GM10248 (cell line): ENCODE measurements at regions not wholly inside any gene's neighbourhood (a gene's known extent, or its start where the extent isn't known, plus 50 kb on each side); places are given as distances from the start of the nearest gene placed in this dataset.

ENCODE experiments used
- CTCF ChIA-PET: fragments of 300-600 bp; sonication (Branson Sonifier 250); formaldehyde crosslinking; extraction: SDS; loops from one replicate; lab custom pipeline; 2021; ENCODE audit warnings: antibody characterized with exemption; lab: Yijun Ruan, JAX
- POLR2A ChIA-PET: fragments of 350-650 bp; sonication (Branson Sonifier 250); formaldehyde crosslinking; extraction: SDS; loops from one replicate; lab custom pipeline; 2020; ENCODE audit warnings: antibody characterized with exemption; lab: Yijun Ruan, JAX
- DNase-seq: peaks from one replicate; pipeline ENCODE4 v3.0.0; 2012; ENCODE audit errors: extremely low spot score
- TF ChIP-seq, protein P1 (sequence below): IDR thresholded peaks from 2 replicates; pipeline ENCODE4 v1.5.1; 2012; ENCODE audit warnings: mild to moderate bottlenecking, low read depth; ENCODE audit errors: extremely low read depth, missing control alignments, control extremely low read depth

DNA sequence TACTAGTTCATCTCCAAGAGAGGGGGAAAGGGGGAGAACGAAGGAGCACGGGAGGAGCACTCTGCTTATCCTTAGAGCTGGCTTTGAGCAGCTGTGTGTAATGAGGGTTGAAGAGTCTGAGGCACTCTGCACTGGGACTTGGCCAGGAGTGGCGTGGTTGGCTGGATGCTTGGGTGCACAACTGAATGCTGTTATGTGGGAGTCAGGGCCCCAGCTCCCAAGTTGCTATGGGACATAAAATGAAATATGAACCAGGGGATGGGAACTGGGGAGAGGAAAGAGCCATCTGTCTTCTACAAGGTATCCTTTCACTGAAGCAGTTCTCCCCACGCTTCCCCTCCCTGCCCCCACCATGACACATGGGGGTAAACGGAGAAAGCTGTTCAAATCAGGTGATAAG, 105.9 kb upstream of the ANKFN1 start:
- POLR2A ChIA-PET, result no interaction called here
- TF ChIP-seq, protein P1, sequence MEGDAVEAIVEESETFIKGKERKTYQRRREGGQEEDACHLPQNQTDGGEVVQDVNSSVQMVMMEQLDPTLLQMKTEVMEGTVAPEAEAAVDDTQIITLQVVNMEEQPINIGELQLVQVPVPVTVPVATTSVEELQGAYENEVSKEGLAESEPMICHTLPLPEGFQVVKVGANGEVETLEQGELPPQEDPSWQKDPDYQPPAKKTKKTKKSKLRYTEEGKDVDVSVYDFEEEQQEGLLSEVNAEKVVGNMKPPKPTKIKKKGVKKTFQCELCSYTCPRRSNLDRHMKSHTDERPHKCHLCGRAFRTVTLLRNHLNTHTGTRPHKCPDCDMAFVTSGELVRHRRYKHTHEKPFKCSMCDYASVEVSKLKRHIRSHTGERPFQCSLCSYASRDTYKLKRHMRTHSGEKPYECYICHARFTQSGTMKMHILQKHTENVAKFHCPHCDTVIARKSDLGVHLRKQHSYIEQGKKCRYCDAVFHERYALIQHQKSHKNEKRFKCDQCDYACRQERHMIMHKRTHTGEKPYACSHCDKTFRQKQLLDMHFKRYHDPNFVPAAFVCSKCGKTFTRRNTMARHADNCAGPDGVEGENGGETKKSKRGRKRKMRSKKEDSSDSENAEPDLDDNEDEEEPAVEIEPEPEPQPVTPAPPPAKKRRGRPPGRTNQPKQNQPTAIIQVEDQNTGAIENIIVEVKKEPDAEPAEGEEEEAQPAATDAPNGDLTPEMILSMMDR, result no peak
- DNase-seq, result no peak
- CTCF ChIA-PET, result no interaction called here

DNA sequence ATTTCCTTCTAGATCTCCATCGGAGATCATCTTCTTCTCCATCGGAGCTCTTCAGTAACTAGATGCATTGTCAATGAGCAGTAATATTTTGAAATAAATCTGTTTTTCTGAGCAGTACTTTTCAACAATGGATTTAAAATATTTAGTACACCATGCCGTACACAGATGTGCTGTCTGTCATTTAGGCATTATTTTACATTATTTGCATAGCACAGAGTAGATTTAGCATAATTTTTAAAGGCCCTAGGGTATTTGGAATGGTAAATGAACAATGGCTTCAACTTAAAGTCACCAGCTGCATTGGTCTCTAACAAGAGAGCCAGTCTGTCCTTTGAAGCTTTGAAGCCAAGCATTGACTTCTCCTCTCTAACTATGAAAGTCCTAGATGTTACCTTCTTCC, 95.4 kb upstream of the ANKFN1 start:
- ChIA-PET CTCF (no interaction called here), POLR2A (no interaction called here)
- TF ChIP-seq, protein P1, result no peak
- DNase-seq, result no peak

DNA sequence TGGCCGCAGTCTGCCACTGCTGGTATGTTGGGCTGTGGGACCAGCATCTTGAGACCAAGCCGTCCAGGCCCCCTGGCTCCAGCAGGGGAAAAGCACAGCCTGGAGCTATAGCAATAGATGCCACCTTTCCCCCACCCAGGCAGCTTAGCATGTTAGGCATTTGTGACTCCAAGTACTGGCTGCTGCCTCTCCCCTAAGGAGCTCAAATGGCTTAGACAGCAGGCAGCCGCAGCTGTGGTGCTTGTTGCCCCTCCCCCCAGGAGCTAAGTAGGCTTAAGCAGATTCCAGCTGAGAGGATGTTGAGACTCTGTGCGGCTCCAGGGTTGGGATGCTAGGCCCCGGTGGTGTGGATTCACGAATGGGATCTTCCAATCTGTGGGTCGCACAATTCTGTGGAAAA, 88.8 kb upstream of the ANKFN1 start:
- ChIA-PET POLR2A (no interaction called here), CTCF (interaction anchor here (1.3 kb wide), 1 partner anchor 14 kb away, joined by 3 read pairs; no protein-coding TSS in a partner anchor)
- DNase-seq, result no peak
- TF ChIP-seq, protein P1, result no peak

DNA sequence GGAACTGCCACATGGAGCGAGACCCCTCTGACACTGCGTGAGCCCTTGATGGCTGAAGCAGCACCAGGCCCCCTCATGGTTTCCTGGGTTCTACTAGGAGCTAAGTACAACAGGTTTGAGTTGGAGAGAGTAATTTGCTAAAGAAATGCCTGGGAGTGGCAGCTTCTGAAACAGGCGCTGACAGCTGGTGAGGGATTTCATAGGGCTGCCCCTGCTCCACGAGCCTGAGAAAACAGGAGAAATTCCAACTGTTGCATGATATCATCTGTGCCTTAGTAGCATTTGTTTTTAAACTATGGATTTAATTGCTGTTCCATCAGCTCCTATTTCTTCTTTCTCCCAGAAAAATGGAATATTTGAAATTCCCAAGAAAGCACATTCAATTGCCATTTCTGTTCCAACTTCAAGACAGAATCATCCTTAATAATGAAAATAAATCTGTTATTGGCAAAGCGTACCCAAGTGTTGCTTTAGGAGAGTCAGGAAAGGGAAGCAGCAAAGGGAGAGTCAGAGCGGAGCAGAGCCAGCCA, 78.8 kb upstream of the ANKFN1 start:
- TF ChIP-seq, protein P1, result no peak
- CTCF ChIA-PET, result interaction anchor here (0.8 kb wide), 1 partner anchor 641 kb away, joined by 3 read pairs; no protein-coding TSS in a partner anchor
- POLR2A ChIA-PET, result no interaction called here
- DNase-seq, result no peak

DNA sequence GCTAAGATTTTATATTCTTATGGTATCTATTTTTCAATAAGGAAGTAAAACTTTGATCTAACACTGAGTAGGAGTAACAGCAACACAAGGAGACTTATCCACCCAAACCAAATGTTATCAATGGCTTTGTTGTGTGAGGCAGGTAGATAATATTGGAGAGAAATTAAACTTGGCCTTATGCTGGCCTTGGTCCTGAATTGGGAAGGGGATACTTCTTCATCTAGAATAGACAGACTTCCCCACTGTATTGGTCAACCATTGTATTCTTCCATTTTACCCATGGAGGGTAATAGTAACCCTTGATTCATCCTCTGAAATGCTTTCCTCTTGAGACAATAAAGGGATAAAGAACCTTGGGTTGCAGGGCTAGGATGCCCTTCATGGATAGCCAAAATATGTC, 76.3 kb upstream of the ANKFN1 start:
- TF ChIP-seq, protein P1, result no peak
- ChIA-PET POLR2A (no interaction called here), CTCF (no interaction called here)
- DNase-seq, result no peak

DNA sequence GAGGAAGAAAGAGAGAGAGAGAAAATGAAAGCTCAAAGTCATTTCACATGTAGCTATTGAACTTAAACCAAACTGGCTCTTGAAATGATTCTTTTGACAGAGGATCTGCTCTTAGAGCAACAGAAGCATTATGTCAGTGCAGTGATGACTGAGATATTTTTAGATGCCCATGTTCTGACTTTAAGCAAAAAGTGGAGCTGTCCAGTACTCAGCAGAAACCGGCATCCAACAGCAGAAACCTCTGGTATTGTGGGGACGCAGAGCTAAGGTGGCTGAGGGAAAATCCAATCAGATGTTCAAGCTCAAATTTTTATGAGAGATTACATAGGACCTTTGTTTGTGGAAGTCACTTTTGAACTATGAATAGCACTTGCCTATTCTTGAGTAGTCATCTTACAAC, 69.8 kb upstream of the ANKFN1 start:
- ChIA-PET POLR2A (no interaction called here), CTCF (interaction anchor here (0.7 to 2.0 kb wide), 2 partner anchors 9 to 46 kb away, joined by 3 to 6 read pairs; no protein-coding TSS in a partner anchor)
- no peak for DNase-seq
- TF ChIP-seq, protein P1, result no peak
